GM21367 (cell line): ENCODE measurements at regions not wholly inside any gene's neighbourhood (a gene's known extent, or its start where the extent isn't known, plus 50 kb on each side); places are given as distances from the start of the nearest gene placed in this dataset.

ENCODE experiments used
- ATAC-seq: cut with Tn5 transposase; IDR thresholded peaks from one replicate; pipeline ENCODE4 v1.9.1; 2021; ENCODE audit not compliant: unreplicated experiment

DNA sequence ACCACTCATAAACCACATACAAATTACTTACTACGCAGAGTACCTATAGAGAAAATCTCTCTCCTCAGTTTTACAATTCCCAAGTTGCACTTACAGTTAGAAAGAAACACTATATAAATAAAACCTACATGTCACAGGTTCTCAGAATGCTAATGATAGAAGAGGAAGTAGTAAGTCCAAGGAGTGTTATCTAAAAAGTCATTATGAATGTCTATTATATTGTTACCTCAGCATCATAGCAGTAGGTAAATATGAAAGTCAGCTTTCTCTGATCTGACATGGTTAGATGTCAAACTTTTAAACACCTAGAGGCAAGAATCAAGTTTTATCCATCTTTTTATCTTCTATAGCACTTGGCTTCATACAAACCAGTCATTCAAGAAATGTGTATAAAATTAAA is 163.2 kb upstream of the FAM241A start:
- ATAC-seq: no peak

DNA sequence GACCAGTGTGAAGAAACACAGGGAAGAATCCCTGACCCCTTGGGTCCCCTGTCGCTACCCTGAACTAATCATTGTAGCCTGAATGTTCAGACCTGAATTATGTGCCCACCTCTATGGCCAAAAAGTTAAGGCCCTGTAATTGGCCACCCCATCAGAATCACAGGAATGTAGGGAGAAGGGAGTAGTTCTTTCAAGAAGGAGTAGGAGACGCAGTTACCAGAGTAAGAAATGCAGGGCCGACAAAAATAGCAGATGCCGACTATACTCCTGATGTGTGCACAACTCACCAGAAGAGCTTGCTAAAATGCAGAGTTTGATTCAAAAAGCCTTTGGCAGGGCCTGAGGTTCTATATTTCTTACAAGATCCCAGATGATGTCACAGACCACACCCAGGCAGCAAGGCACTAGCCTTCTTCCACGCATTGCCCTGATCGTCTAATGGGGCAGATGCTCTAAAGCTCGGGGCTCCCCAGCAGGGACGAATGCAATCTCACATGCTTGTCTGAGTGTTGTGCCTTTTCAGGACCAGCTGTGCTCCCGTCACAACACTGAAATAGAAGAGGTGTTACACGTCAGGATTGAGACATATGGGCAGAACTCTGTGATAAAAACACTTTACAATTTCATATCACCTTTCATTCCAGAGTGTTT is 161.0 kb upstream of the FAM241A start:
- no peak for ATAC-seq

DNA sequence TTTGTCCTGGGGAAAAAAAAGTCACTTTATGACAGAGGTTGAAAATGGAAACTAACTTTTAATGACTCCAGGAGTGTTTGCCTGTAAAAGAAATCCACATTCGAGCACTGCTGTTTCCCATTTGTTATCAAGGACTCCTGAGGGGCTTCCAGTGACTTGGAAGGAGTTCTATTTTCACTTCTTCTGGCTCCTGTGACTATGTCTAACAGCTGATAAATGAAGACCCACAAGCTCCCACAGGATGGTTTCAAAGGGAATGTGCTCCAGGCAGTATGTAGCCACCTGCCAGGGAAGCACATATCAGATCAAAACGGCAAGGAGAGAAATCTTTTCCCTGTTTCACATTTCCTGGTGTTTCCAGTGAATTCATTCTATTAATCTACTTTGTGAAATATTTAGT is 159.8 kb upstream of the FAM241A start:
- ATAC-seq: no peak

DNA sequence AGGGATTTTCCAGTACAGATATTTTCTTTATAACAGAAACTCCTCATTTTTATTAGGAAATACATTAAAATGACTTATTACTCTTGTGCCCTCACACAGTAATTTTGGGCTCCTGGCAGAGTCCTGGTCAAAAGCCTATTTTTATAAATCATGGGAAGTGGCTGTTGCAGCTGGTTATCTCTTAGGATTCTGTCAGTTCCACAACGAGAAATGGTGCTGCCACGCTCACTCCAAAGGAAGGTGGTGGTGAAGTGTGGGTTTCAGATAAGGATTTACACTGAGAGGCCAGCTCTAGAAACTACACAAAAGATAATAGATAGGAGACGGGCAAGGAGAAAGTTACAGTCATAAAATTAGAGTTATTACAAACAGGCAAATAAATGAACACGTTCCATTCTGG is 159.2 kb upstream of the FAM241A start:
- ATAC-seq: no peak

DNA sequence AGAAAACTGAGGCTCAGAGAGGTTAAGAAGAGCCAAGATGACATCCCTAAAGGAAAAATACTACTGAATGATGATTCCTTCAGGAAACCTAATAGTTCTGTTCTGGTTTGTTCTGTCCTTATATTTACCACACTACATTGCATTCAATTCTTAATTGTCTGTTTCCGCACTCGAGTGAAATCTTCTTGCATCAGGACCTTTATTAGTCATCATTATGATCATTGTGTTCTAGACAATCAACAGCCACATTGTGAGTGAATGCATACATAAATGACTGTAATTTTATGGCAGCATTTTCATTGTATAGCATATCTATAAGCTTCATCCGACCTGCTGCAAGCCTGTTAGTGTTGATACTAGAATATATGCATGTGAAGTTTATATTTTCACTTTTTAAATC is 156.7 kb upstream of the FAM241A start:
- no peak for ATAC-seq

DNA sequence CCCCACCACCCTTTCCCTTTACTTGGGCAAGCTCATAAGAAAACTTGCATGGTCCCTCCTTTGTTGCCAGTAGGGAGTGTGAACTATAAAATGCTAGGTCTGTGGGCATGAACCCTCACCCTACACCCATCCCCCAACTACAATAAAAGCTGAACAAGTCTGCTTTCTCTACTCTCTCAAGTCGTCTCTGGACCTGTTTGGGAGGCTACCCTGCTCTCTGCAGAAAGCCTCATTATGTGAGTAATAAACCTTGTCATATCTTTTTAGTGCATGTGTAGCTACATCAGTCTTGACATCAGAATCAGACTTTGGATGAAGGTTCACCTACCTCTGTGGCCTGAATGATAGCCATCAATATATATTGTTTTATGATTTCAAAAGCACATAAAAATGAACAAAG is 155.4 kb upstream of the FAM241A start:
- no peak for ATAC-seq

DNA sequence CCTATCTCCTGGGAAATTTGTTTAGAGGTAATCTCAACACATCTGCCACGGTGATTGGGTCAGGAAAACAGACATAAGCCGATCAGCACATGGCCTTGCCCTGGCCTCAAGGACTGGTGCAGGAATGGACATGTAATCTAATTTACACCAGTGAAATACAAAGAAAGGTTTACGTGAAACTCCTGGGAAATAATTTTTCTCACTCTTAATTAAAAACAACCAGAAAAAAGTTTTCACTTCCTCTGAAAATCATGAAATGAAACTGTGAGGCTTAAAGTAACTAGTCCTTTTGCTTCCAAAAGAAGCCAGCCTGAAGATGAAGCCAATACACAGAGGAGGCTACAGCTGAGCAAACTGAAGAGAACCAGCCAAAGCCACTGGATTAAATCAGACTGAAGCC is 154.1 kb upstream of the FAM241A start:
- peak; percentile 97 for ATAC-seq

DNA sequence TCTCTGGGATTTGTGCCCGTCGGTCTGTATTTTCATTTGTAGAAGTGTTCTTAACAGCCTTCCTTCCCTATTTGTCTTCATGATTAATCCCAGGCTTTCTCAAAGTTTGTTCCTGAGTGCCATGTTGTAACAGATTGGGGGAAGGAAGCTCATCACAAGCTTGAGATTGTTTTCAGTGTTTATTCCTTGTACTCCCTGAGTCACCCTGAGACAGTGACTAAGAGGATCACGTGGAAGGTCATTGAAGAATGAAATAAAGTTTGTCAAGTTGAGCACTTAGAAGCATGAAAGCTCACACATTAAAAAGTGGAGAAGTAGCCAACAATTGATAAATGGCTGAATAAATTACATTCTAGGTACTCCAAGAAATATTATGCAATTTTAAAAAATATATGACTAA is 153.5 kb upstream of the FAM241A start:
- ATAC-seq: peak; percentile 23

DNA sequence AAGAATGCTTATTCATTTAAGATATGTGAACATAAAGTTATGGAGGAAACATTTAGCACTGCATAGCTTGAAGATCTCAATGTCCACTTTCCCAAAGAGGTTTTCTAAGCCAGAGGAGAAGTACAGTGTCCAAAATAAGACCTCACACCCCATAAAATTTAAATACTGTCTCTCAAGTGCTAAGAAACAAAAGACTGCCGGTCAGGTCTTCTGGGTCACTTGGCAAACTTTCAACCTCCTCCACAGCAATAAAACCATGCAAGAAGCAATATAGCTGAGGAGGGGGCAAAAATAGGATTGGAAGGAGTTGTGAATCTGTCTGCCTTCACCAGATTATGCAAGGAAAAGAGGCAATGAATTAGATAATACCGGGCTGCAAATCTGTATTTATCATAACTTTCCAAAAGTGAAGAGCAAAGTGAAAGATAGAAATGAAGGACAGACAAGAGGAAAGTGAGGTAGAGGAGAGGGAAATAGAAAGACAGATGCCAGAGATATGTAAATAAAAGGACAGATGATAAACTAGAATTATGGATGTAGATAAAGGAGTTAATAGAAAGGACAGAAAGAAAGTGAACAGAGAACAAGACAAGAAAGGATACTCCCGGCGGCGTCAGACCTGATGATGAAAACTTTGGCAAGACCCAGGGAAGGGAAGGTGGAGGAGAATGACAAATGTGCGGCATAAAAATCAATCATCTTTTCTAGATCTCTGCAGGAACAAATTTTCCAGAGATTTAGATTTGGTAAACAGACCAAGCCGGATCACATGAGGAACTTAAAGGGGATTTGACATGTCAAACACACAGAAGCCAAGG is 152.7 kb upstream of the FAM241A start:
- ATAC-seq: no peak

DNA sequence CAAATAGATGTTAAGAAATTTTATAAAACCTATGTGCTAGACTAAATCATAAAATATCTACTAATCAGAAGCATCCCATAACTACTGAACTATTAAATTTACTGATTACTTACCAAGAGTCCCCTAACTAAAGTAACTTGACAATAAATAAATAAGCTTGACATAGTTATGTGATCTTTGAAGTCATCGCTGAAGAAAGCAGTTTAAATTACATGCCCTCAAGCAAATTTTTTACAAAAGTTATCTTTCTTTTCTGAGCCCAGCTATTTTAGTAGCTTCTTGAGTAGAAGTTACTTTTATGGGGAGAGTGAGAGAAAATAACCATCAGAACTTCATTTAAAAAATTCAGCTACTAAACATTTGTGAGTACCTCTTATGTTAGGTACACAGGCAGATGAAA is 150.9 kb upstream of the FAM241A start:
- no peak for ATAC-seq

DNA sequence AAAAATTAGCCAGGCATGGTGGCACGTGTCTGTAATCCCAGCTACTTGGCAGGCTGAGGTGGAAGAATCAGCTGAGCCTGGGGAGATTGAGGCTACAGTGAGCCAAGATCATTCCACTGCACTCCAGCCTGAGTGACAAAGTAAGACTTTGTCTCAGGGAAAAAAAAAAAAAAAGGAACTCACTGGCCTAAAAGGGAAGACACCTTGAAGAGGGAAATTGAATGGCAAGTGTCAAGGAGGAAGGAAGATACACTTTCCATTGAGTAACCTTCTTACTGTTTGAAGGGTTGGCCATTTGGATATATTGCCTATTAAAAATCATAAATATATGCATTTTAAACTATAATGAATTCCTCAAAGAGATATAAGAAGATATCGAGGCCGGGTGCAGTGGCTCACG is 147.5 kb upstream of the FAM241A start:
- ATAC-seq: no peak

DNA sequence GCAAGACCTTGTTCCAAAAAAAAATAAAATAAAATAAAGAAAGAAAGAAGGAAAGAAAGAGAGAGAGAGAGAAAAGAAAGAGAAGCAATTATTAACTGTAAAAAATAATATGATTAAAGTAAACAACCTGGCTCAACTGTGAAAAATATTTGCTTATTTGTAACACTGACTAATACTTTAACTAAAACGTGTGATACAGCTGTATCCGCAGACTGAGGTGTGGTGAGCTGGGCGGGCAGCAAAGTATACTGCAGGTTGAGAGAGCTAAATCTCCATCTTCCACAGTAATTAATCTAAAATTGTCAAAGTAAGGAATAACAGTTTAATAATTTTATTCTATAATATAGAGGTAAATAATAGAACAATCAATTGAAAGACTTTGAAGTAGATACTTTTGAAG is 145.5 kb upstream of the FAM241A start:
- ATAC-seq: no peak

DNA sequence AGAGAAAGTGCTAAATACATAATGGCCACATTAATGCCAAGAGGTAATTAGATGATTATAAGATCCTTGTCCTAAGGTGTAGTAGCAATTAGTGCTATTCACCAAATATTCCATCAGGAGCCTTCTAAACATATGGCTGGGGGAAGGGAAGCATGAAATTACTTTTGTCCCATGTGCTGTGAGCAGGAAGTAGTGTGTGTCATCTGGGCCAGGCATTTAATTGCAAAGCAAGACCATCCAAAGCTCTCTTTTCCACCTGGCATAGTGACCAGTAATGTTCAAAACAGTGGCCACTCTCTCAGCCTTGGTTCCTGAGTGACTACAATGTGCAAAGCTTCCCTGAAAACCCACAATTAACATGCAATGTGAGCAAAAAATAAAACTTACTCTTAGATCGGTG is 144.2 kb upstream of the FAM241A start:
- no peak for ATAC-seq

DNA sequence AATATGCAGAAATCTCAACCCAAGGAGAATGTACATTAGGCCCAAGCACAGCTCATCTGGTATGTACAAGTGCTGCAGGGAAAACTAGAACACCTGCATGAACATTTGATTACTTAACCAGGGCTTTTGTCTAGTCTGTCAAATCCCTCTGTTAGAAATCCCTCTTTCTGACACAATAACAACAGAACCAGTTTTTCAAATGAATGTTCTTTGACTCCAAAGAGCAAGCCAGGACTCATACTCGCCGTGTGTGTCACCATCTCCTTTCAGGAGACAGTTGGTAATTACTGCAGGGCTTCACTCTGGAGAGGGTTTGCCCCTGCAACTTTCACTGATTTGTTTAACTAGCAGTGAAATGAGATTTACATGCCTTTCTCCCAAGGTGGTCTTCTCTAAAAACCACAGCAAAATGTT is 143.0 kb upstream of the FAM241A start:
- ATAC-seq: no peak

DNA sequence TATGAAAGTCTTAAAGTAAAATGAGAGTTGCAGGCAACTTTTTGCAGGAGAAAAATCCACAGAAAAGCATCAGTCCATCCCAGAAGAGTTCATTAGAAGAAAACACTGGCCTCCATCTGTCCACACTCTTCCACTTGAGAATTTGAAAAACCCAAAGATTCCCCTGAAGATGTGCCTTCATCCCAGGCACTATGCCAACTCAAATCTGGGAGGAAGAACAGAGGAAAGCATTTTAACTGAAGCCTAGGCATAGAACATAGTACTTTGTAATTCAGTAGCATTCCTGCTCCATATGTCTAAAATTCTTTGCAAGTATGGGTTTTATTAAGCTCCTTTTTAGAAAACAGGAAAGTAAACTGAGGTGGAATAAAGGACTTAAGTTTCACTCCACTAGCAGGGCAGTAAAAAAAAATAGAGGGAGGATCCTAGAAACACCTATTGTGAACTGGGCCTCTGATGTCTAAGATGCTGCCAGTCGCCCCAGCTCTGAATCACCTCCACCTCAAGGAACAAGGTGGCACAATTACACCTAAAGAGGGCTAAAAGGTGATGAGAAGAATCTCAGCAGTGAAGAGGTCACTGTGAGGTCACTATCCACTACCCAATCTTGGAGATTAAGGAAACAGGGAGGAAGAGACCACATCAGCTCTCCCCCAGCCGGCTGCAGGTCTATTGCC is 141.9 kb upstream of the FAM241A start:
- ATAC-seq: no peak

DNA sequence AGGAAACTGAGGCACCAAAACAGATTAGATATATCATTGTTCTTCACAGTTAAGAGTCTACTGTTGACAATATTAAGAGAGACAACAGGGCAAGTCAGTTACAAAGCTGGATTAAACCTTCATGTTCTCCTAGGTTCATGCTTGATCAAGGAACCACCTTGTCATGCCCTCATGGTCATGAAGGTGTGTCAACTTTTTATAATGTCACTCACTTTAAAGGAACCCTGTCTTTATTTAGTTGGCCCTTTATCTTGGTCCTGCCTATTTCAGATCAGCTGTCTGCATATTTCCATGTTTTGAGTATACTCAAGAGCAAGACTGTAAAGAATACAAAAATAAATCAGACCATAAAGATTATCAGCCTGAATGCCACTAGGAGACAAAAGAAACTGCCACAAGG is 140.2 kb upstream of the FAM241A start:
- ATAC-seq: no peak

DNA sequence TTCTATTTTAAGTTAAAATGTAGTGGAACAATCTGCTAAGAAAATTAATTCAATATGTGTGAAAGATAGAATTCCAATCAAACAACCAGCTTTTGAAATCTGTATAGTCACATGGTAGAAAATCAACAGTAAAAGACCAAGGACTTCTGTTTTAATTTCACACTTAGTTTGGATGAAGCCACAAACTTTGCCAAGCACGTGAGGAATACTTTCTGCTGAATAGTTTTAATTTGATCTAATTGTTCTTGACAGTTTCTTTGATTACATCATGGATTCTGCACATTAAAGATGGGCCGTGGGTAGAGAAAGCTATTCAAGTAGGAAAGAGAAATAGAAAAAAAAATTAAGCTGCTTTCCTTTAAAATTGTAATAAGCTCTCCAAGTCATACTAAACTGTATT is 137.9 kb upstream of the FAM241A start:
- ATAC-seq: no peak

DNA sequence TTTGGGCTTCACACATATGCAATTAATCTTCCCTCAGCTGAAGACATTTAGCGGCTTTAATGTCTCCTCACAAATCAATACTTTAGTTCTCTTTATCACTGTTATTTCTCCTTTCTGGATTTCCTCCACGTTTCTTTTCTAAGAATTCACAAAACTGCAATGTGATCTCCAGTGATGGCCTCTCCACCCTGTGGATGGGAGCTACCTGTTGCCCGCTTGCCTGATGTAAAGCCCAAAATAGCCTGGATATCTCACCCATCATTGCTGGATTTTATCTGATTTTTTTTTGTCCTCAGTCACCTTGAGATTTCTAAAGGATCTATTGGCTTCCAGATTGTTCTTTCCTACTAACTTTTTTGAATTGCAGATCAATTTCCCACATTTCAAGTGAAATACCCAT is 129.3 kb upstream of the FAM241A start:
- no peak for ATAC-seq

DNA sequence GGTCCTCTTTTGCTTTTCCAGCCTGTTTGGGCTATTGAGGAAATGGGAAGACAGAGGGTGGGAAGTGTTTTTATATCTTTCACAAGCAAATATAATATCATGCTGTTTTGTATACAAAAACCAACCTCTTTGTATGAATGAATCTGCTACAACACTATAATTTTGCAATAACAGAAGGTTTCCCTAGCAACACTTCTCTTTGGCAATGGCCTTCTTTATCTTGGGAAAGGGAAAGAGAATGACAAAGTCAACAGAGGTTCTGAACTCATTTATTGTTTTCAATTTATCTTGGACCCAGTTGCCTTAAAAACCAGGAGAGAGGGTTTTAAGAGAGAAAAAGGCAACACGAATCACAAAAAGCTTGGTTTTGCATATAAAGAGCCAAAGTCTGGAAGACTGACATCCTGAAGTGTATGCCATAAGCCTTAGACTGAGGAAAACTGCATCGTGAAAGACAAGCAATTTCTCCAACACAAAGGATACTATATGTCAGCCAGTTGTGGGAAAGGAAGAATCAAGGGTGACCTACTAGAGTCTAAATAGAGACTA is 121.8 kb upstream of the FAM241A start:
- no peak for ATAC-seq

DNA sequence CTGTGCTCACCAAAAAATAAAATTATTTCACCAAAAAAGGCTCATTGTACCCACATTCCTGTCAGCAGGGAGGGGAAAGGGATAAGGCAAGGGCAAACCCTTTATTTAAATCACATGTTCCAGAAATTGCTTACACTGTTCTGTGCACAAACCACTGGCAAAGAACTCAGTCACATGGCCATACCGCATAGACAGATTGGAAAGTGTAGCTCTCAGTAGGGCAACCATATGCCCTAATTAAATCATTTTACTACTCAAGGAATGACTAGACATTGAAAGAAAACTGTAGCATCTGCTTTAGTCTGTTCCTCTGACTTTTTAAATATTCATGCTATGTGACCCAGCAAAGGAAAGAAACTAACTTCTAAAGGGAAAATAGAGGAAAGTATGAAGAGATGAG is 119.2 kb upstream of the FAM241A start:
- no peak for ATAC-seq

DNA sequence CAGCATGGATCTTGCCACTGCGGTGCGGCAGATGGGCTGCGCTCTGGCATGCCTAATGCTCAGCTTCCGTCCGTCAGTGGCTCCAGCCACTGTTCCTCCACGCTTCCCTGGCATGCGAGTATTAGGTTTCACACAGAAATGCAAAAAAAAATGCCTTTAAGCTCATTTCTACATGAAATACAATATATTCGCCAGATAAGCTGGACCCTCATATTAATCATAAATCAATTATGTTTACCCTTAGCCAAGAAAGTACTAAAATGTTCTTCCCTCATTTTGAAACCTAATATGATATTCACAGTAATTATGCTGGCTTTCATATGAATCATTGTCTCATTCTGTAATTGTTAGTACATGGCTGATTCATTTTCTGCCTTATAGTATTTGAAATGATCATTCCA is 115.5 kb upstream of the FAM241A start:
- no peak for ATAC-seq
